Spleen (tissue), 11 donors: ENCODE measurements at regions not wholly inside any gene's neighbourhood (a gene's known extent, or its start where the extent isn't known, plus 50 kb on each side); places are given as distances from the start of the nearest gene placed in this dataset.

Experiments
- DNase-seq: peaks from one replicate; pipeline ENCODE4 v3.0.0-alpha.2; 2020
- H3K27ac ChIP-seq, 8 donors: fragments of 200-600 bp; sonication (generic) in 7 of 8; 1 replicate in 4 of 8; 2 replicates in 4 of 8; pipeline versions ENCODE4 v1.5.0 to v1.8.0; 2016 to 2021; ENCODE audit warnings: inconsistent platforms in 4 of 8, mild to moderate bottlenecking in 4 of 8, moderate library complexity in 1 of 8
- H3K27me3 ChIP-seq, 7 donors: fragments of 200-600 bp; sonication (generic) in 6 of 7; replicated peaks in 1 of 7; 1 replicate in 4 of 7; 2 replicates in 3 of 7; pipeline versions ENCODE4 v1.5.0 to v1.8.0; 2016 to 2021; ENCODE audit warnings: inconsistent platforms in 3 of 7, mild to moderate bottlenecking in 1 of 7
- H3K36me3 ChIP-seq, 6 donors: fragments of 200-600 bp; sonication (generic) in 5 of 6; 1 replicate in 4 of 6; 2 replicates in 2 of 6; pipeline versions ENCODE4 v1.5.0 to v1.8.0; 2016 to 2021; ENCODE audit warnings: inconsistent platforms in 2 of 6
- H3K4me1 ChIP-seq, 6 donors: fragments of 200-600 bp; sonication (generic) in 5 of 6; 1 replicate in 3 of 6; 2 replicates in 3 of 6; pipeline versions ENCODE4 v1.5.0 to v1.8.0; 2016 to 2021; ENCODE audit warnings: inconsistent platforms in 3 of 6
- H3K4me3 ChIP-seq, 8 donors: fragments of 200-600 bp; sonication (generic) in 7 of 8; 1 replicate in 4 of 8; 2 replicates in 4 of 8; pipeline versions ENCODE4 v1.5.0 to v1.8.0; 2016 to 2021; ENCODE audit warnings: inconsistent platforms in 4 of 8, mild to moderate bottlenecking in 4 of 8, moderate library complexity in 2 of 8
- H3K9me3 ChIP-seq, 8 donors: fragments of 200-600 bp; sonication (generic) in 7 of 8; 1 replicate in 4 of 8; 2 replicates in 4 of 8; pipeline versions ENCODE4 v1.5.0 to v1.8.0; 2016 to 2021; ENCODE audit warnings: inconsistent platforms in 4 of 8
- POLR2A ChIP-seq, 3 donors: fragments of 450-650 bp; IDR thresholded peaks; one replicate each; pipeline ENCODE4 v1.5.1; 2017; ENCODE audit warnings: antibody characterized with exemption in 3 of 3, mild to moderate bottlenecking in 1 of 3
- POLR2AphosphoS5 ChIP-seq, 3 donors: sonication (generic); formaldehyde crosslinking; IDR thresholded peaks; one replicate each; pipeline ENCODE4 v1.5.1; 2017; ENCODE audit warnings: antibody characterized with exemption in 3 of 3
- WGBS, 5 donors: extraction: QIAGEN DNeasy Blood & Tissue Kit in 3 of 5; methylation state at CpG; one replicate each; pipeline versions ENCODE4 v1.1.5 to v1.1.7; 2013 to 2018; 5-methylcytosine and 5-hydroxymethylcytosine counted together
- intact Hi-C: fragments of 100-400 bp; cut with DNase I; formaldehyde crosslinking; loops from one replicate; pipeline ENCODE4 v1.15.0; 2023; ENCODE audit warnings: low total_unique reads
- TF ChIP-seq, protein P1 (sequence below), 11 experiments: fragments of 200-600 bp in 7 of 11; fragments of 450-650 bp in 4 of 11; sonication (generic) in 4 of 11; IDR thresholded peaks in 8 of 11; conservative IDR thresholded peaks in 3 of 11; 1 replicate in 7 of 11; 2 replicates in 4 of 11; pipeline versions ENCODE4 v1.4.0 to v1.8.0; 2016 to 2021; ENCODE audit warnings: antibody characterized with exemption in 11 of 11, inconsistent platforms in 4 of 11, mild to moderate bottlenecking in 1 of 11
- donor health status: healthy with polysubstance abuse.
- donor health status: DM: no; HTN: no; CAD: no; lungs with moderate emphysema.
- donor health status: DM: no; HTN: no; CAD: no.
- donor health status: Bipolar disorder and iron deficiency.
- donor health status: healthy.
- donor health status: DM: no; HTN: no; CAD: no.
- donor health status: DM: yes; HTN: yes; CAD: no.

DNA sequence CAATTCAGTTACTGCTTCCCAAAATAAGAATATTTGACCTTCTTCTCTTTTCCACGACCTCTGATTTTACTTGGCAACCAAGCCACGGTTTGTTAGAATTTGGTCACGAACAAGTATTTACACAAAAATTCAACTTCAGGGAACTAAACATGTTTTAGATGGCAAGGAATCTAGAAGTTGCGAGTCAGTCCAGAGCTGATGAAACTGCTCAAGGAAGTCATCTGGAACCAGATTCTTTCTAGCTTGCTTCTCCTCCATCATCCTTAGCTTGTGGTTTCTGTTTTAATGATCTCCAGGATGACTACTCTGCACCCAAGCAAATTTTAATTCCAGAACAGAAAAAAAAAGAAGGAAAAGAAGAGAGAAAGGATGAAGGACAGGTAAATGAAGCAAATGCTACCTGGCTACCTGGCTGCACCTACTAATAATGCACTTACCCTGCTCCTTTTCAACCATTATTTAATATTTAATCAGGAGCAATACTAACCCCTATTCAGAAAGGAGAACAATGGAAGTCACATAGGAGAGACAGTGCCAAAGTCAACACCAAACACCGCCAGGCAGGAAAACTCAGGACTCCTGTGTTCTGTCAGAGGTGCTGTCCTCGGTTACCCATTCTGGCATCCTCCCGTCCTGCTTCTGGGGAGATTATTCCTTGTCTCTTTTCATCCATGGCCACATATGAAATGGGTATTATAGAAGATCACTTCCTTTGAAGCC is 54.2 kb upstream of the RGS7 start:
- TF ChIP-seq POLR2A (IDR thresholded peaks at IDR 0.05) (no peak), POLR2AphosphoS5 (IDR thresholded peaks at IDR 0.05) (no peak)
- TF ChIP-seq, protein P1, sequence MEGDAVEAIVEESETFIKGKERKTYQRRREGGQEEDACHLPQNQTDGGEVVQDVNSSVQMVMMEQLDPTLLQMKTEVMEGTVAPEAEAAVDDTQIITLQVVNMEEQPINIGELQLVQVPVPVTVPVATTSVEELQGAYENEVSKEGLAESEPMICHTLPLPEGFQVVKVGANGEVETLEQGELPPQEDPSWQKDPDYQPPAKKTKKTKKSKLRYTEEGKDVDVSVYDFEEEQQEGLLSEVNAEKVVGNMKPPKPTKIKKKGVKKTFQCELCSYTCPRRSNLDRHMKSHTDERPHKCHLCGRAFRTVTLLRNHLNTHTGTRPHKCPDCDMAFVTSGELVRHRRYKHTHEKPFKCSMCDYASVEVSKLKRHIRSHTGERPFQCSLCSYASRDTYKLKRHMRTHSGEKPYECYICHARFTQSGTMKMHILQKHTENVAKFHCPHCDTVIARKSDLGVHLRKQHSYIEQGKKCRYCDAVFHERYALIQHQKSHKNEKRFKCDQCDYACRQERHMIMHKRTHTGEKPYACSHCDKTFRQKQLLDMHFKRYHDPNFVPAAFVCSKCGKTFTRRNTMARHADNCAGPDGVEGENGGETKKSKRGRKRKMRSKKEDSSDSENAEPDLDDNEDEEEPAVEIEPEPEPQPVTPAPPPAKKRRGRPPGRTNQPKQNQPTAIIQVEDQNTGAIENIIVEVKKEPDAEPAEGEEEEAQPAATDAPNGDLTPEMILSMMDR (IDR thresholded peaks at IDR 0.05 in 8 of 11, conservative IDR thresholded peaks at IDR 0.05 in 3 of 11): no peak
- Histone ChIP-seq H3K4me1 (no peaks in the 10 kb centered on the region), H3K36me3 (no peaks in the 10 kb centered on the region), H3K27me3 (no peaks in the 10 kb centered on the region), H3K4me3 (no peak overlapping the region), H3K27ac (no peak overlapping the region), H3K9me3 (no peaks in the 10 kb centered on the region)
- WGBS, 5 donors: 71 to 88% (median 86%) methylated on average over 7 of the region's 7 CpGs
- intact Hi-C loops: no loop called here
- DNase-seq: no peak

DNA sequence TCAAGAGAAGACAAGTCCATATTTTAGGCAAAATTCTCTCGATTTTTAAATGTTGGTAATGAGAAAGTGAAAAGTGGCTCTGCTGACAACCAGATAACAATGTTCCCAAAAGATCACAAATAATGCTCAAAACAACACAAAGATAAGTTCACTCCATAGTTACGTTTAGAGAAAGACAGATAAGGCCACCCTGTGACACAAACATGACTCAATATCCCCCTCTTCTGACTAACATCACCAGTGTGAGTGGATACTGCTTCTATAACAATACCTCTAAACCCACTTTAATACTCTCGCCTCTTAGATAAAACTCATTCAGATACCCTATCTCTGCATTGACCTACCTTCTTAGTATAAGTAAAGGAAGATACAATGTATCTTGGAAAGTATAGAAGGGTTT is 51.2 kb upstream of the RGS7 start:
- no peaks in the 10 kb centered on the region for H3K27me3 ChIP-seq
- no peaks in the 10 kb centered on the region for H3K4me1 ChIP-seq
- H3K4me3 ChIP-seq: no peak overlapping the region
- WGBS, 5 donors: 50 to 64% (median 54%) methylated on average over 3 of the region's 3 CpGs
- TF ChIP-seq, protein P1 (IDR thresholded peaks at IDR 0.05 in 8 of 11, conservative IDR thresholded peaks at IDR 0.05 in 3 of 11): no peak
- no peak for TF ChIP-seq POLR2AphosphoS5 (IDR thresholded peaks at IDR 0.05)
- no peak for TF ChIP-seq POLR2A (IDR thresholded peaks at IDR 0.05)
- no peak for DNase-seq
- no peaks in the 10 kb centered on the region for H3K36me3 ChIP-seq
- no peak overlapping the region for H3K27ac ChIP-seq
- no peaks in the 10 kb centered on the region for H3K9me3 ChIP-seq
- intact Hi-C loops: no loop called here
